DMS 273 (cell line): ENCODE measurements at regions not wholly inside any gene's neighbourhood (a gene's known extent, or its start where the extent isn't known, plus 50 kb on each side); places are given as distances from the start of the nearest gene placed in this dataset.
A peak's percentile ranks its signal among the peaks of the same experiment; 100 is the strongest.
"Not testable (repeated sequence)": the region's sequence is repeated elsewhere in the genome, so short reads cannot be mapped to it uniquely, and the experiment has no call there.

ENCODE experiments used
- DNase-seq: peaks from one replicate; lab custom pipeline; 2025; ENCODE audit not compliant: unreplicated experiment; lab: John Stamatoyannopoulos, UW

- DNase-seq = peak; percentile 78
Measured at GRCh38 chr12:92987362-92987761, 58.3 kb upstream of the EEA1 start.

- no peak for DNase-seq
Measured at GRCh38 chr12:92987846-92988621, 58.9 kb upstream of the EEA1 start.

DNA sequence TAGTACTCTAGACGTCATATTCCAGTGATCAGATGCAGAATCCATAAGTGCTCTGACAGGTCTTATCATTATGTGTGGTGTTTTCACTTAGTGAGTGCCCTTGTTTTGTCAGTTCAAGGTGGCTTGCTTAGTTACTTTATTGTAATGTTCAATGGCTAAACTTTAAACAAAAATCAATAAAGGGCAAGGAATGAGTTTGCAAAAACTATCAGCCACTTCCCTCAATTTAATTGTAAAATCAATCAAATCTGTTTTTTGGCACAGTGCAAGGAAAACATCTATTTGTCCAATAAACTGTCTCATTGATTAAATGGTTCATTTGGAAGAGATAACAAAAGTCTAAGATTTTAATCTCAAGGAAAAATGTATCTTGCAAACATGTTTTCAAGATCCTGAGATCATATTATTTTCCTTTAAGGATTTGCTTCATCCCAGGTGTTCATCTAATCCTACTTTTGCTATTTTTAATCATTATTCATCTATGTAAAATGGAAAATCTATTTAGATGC is 59.6 kb upstream of the EEA1 start:
- no peak for DNase-seq

GRCh38 chr12:92989715-92990484 is 60.8 kb upstream of the EEA1 start:
- DNase-seq = no peak

DNA sequence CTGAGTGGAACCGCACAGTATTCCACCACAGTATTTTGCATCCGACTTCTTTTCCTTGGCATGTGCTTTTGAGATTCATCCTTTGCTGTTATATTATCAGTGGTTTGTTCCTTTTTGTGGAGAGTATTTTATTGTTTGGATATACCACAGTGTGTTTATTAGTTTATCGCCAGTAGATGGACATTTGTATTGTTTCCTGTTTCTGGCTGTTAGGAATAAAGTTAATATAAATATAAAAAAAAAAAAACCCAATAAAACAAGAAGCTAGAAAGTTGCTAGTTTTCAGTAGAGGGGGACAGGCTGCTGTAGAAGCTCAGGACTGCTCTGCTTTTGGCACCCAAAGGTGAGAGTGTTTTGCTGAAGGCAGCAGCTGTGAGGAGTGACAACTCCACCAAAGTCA is 62.0 kb upstream of the EEA1 start:
- DNase-seq = no peak

- DNase-seq = no peak
Measured at GRCh38 chr12:92992041-92992440, 62.9 kb upstream of the EEA1 start.

DNA sequence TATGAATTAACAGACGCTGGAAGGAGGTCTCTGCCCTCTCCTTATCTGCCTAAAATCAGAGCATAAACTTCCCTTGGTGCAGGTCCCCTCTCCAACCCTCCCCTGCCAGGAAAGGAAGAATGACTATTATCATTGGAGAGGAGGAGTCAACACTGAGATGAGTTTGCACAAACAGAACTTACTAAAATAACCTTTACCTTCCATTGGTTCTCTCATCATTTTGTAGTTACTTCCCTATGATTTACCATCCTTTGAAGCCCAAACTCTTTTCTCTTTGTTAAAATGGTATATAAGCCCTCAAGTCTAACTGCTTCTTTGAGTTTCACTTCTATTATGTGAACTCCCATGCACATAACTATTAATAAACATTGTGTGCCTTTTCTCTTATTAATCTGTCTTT is 64.2 kb upstream of the EEA1 start:
- no peak for DNase-seq

- no peak for DNase-seq
Measured at GRCh38 chr12:92995258-92995903, 66.3 kb upstream of the EEA1 start.

DNA sequence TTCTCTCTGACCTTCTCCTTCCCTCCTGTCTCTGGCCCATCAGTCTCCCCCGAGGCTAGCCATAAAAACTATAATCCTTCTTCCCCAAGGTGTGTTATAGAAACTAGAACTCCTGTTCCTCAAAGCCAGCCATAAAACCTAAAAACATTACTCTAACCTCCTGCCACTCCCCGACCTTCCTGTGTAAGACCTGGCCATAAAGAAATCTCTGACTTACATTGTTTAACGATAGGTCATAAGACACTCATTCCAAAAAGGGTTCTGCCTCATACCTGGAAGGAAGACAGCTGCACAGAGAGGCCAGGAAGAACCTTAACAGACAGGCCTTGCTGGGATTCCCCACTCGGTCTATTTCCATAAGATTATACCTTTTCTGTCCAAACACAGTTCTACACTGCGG is 70.9 kb upstream of the EEA1 start:
- no peak for DNase-seq

DNA sequence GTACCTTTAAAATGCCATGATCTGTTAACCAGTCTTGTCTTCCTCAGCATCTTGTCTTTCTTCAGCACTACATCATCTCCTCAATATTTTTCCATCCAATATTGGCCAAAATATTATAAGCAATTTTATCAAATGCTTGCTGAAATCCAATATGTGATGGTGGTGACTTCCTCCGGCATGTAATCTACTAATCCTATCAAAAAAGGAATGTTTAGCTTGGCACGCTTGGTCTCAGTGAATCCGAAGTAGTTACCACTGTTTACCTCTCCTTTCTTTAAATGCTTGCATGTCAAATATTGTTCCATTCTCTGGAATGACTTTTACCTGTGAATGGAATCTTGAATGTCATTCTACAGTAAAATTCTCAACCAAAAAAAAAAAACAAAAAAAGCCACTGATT is 72.3 kb upstream of the EEA1 start:
- no peak for DNase-seq

- DNase-seq = no peak
Measured at GRCh38 chr12:93002293-93003054, 73.4 kb upstream of the EEA1 start.

GRCh38 chr12:93003531-93004239 is 74.6 kb upstream of the EEA1 start:
- DNase-seq = no peak

DNA sequence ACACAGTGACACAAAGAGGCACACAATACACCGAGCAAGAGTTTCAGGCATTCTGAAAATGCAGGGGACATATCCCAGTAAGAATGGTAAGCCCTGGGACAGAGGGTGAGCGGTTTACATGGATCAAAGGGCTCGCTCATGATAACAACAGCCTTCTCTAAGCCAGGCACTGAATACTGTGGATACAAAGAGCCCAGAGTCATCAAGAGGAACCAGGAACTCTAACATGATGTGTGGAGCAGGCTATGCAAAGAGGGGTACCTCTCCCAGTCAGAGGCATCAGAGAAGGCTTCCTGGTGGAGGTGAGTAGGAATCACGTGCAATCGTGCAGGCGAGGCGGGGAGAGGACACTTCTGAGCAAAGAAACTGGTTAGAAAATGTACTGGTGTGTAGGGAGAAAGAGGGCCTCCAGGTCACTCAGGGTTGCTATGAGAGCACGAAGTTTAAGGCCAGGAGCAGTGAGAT is 76.9 kb upstream of the EEA1 start:
- no peak for DNase-seq

- DNase-seq = no peak
Measured at GRCh38 chr12:93006471-93007208, 77.5 kb upstream of the EEA1 start.

- DNase-seq = no peak
Measured at GRCh38 chr12:93007544-93007943, 78.4 kb upstream of the EEA1 start.

DNA sequence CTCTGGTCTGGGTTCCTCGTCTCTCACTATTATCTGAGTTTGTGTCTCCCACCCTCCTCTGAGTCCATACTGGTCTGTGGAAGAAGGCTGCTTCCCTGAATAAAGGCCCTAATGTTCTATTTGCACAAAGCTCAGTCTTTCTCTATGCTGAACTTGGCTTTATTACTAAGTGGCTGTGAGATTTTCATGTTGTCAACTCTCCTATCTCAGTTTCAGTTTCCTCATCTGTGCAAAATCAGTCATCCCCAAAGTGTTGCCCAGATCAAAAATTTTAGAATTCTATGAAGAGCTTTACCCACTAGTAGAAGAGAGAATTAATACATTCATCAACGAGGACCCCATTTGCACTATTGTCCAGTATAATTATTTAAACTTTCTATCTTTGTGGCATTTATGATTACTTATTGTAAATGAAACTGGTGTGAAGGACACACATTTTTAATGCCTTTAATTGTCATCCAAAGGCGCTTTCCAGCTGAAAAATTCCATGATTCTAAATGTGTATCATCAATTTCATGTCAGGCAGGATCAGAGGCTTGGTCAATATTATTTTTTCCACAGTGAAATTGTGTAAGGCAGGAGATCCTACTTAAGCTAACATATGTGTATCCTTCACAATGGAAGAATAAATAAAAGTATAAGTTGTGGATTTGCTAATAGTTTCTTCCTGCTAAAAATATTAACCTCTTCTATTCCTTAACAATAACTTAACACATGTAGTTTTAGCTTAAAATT is 79.1 kb upstream of the EEA1 start:
- DNase-seq = no peak

DNA sequence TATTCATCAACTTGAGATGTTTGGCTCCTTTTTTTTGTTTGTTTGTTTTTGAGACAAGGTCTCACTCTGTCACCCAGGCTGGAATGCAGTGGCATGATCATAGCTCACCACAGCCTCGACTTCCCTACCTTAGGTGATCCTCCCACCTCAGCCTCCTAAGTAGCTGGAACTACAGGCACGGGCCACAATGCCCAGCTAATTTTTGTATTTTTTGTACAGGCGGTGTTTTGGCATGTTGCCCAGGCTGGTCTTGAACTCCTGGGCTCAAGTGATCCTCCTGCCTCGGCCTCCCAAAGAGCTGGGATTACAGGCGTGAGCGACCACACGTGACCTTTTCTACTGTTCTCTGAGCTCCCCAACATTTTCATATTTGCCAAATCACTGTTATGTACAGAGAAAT is 79.8 kb upstream of the EEA1 start:
- not testable (repeated sequence) for DNase-seq

DNA sequence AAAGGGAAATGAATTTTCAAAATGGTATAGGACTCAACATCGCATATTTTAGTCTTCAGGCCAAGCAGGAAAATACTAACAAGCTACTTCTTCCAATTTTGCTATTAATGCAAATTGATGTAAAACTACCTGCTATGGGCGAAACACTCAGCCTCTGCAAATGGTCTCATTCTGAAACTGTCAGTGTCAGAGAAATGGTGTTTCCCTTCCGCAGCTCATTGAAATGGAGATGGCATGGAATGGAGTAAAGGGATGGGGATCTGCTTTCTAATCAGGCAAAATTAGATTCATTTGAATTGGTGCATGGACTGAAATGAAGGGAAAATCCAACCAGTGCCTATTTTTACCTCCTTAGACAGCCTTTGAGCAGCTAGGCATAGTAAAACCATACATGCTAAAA is 80.4 kb upstream of the EEA1 start:
- no peak for DNase-seq

DNA sequence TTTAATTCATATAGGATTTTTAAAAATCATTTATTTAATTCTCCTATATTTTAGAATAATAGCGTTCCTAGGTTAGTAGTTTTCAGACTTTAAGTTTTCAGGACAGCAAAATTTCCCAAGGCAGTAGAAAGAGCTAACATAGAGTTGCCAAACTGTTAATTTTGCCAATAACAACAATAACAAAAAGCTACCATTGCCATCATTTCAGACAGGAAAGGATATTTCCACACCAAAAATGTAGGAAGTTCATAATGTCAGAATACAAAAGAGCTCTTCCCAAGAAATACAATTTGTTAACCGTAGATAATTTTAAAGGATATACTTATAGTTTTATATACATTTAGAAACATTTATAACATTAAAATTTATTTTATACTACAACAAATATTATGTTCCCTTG is 81.4 kb upstream of the EEA1 start:
- DNase-seq = no peak
